GM18517 (cell line): ENCODE measurements at regions not wholly inside any gene's neighbourhood (a gene's known extent, or its start where the extent isn't known, plus 50 kb on each side); places are given as distances from the start of the nearest gene placed in this dataset.

Source experiments
- ATAC-seq: cut with Tn5 transposase; IDR thresholded peaks from one replicate; pipeline ENCODE4 v1.9.1; 2021; ENCODE audit warnings: mild to moderate bottlenecking, moderate library complexity; ENCODE audit not compliant: unreplicated experiment

GRCh38 chr7:25863005-25863728, 288.8 kb upstream of the NFE2L3 start:
- ATAC-seq: no peak

- ATAC-seq: no peak
These were observed 288.3 kb upstream of the NFE2L3 start for GRCh38 chr7:25863729-25864110.

- no peak for ATAC-seq
These were observed 287.5 kb upstream of the NFE2L3 start for GRCh38 chr7:25864511-25864910.

GRCh38 chr7:25864943-25865751, 286.9 kb upstream of the NFE2L3 start:
- no peak for ATAC-seq

GRCh38 chr7:25868509-25868908, 283.5 kb upstream of the NFE2L3 start:
- no peak for ATAC-seq

GRCh38 chr7:25870574-25870973, 281.4 kb upstream of the NFE2L3 start:
- no peak for ATAC-seq

GRCh38 chr7:25876092-25876491, 275.9 kb upstream of the NFE2L3 start:
- no peak for ATAC-seq

- ATAC-seq: no peak
These were observed 273.9 kb upstream of the NFE2L3 start for GRCh38 chr7:25877802-25878789.

- ATAC-seq: no peak
These were observed 272.2 kb upstream of the NFE2L3 start for GRCh38 chr7:25879799-25880198.

GRCh38 chr7:25881317-25882037, 270.5 kb upstream of the NFE2L3 start:
- no peak for ATAC-seq

- ATAC-seq: no peak
These were observed 269.7 kb upstream of the NFE2L3 start for GRCh38 chr7:25882151-25882773.

GRCh38 chr7:25884265-25884828, 267.7 kb upstream of the NFE2L3 start:
- no peak for ATAC-seq

- no peak for ATAC-seq
These were observed 266.9 kb upstream of the NFE2L3 start for GRCh38 chr7:25885057-25885576.

GRCh38 chr7:25886387-25887240, 265.4 kb upstream of the NFE2L3 start:
- ATAC-seq: no peak

GRCh38 chr7:25887266-25887665, 264.7 kb upstream of the NFE2L3 start:
- ATAC-seq: no peak

GRCh38 chr7:25887795-25888559, 264.0 kb upstream of the NFE2L3 start:
- ATAC-seq: no peak

GRCh38 chr7:25889765-25890164, 262.2 kb upstream of the NFE2L3 start:
- ATAC-seq: no peak

GRCh38 chr7:25891591-25891990, 260.4 kb upstream of the NFE2L3 start:
- ATAC-seq: no peak
